ENCODE measurements at regions not wholly inside any gene's neighbourhood (a gene's known extent, or its start where the extent isn't known, plus 50 kb on each side); places are given as distances from the start of the nearest gene placed in this dataset.

DNA sequence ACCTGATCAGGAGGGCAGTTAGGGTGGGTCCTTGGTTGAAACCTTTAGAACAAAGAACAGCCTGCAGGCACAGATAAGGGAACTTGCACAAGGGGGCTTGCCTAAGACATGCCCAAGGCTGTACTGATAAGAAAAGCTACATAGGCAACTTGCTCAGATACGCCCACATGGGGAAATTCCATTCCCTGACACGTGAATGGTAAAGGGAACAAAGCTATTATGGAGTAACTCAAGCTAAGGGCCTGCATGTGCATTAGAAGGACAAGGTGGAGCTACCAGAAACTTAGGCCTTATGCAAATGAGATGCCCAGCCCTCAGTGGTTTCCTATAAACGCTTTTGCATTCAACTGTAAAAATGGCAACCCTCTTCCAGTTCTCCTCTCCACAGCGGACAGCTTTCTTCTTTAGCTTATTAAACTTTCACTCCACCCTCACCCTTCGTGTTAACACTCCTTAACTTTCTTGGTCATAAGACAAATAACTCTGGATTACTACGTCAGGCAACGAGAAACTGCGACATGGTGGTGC is 1192.1 kb upstream of the CELF2 start:
- in situ Hi-C loops (cut with MboI) (no loop called here), intact Hi-C loops (cut with micrococcal nuclease; ENCODE audit: unreplicated experiment) (no loop called here)
- H3K27me3 ChIP-seq (replicated peaks in 1 of 2; ENCODE audit: control insufficient read depth in 2 of 2, insufficient read depth in 2 of 2, low read length in 1 of 2), result no peaks in the 10 kb centered on the region
- H2AFZ ChIP-seq (ENCODE audit: control insufficient read depth, low read depth, low read length), result no peak overlapping the region
- TF ChIP-seq, protein P1, sequence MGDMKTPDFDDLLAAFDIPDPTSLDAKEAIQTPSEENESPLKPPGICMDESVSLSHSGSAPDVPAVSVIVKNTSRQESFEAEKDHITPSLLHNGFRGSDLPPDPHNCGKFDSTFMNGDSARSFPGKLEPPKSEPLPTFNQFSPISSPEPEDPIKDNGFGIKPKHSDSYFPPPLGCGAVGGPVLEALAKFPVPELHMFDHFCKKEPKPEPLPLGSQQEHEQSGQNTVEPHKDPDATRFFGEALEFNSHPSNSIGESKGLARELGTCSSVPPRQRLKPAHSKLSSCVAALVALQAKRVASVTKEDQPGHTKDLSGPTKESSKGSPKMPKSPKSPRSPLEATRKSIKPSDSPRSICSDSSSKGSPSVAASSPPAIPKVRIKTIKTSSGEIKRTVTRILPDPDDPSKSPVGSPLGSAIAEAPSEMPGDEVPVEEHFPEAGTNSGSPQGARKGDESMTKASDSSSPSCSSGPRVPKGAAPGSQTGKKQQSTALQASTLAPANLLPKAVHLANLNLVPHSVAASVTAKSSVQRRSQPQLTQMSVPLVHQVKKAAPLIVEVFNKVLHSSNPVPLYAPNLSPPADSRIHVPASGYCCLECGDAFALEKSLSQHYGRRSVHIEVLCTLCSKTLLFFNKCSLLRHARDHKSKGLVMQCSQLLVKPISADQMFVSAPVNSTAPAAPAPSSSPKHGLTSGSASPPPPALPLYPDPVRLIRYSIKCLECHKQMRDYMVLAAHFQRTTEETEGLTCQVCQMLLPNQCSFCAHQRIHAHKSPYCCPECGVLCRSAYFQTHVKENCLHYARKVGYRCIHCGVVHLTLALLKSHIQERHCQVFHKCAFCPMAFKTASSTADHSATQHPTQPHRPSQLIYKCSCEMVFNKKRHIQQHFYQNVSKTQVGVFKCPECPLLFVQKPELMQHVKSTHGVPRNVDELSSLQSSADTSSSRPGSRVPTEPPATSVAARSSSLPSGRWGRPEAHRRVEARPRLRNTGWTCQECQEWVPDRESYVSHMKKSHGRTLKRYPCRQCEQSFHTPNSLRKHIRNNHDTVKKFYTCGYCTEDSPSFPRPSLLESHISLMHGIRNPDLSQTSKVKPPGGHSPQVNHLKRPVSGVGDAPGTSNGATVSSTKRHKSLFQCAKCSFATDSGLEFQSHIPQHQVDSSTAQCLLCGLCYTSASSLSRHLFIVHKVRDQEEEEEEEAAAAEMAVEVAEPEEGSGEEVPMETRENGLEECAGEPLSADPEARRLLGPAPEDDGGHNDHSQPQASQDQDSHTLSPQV (IDR thresholded peaks at IDR 0.05), result 0 out of 2 replicates have a peak, but pooled peaks have one; percentile 20
- TF ChIP-seq BHLHE40 (IDR thresholded peaks at IDR 0.05; ENCODE audit: borderline replicate concordance in 1 of 2, low read depth in 2 of 2, low read length in 1 of 2) (peak in 1 of 2 experiments; percentile 31; a peak in 1 of 4 replicates), NR2C1 (IDR thresholded peaks at IDR 0.05) (no peak), BMI1 (IDR thresholded peaks at IDR 0.05; ENCODE audit: borderline replicate concordance) (no peak), POU2F2 (IDR thresholded peaks at IDR 0.05; ENCODE audit: borderline replicate concordance, low read depth, low read length) (no peak)
- TF ChIP-seq, protein P2, sequence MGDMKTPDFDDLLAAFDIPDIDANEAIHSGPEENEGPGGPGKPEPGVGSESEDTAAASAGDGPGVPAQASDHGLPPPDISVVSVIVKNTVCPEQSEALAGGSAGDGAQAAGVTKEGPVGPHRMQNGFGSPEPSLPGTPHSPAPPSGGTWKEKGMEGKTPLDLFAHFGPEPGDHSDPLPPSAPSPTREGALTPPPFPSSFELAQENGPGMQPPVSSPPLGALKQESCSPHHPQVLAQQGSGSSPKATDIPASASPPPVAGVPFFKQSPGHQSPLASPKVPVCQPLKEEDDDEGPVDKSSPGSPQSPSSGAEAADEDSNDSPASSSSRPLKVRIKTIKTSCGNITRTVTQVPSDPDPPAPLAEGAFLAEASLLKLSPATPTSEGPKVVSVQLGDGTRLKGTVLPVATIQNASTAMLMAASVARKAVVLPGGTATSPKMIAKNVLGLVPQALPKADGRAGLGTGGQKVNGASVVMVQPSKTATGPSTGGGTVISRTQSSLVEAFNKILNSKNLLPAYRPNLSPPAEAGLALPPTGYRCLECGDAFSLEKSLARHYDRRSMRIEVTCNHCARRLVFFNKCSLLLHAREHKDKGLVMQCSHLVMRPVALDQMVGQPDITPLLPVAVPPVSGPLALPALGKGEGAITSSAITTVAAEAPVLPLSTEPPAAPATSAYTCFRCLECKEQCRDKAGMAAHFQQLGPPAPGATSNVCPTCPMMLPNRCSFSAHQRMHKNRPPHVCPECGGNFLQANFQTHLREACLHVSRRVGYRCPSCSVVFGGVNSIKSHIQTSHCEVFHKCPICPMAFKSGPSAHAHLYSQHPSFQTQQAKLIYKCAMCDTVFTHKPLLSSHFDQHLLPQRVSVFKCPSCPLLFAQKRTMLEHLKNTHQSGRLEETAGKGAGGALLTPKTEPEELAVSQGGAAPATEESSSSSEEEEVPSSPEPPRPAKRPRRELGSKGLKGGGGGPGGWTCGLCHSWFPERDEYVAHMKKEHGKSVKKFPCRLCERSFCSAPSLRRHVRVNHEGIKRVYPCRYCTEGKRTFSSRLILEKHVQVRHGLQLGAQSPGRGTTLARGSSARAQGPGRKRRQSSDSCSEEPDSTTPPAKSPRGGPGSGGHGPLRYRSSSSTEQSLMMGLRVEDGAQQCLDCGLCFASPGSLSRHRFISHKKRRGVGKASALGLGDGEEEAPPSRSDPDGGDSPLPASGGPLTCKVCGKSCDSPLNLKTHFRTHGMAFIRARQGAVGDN (IDR thresholded peaks at IDR 0.05), result peak; percentile 65; the same call in 1 of the 2 replicates
- TF ChIP-seq, protein P3, sequence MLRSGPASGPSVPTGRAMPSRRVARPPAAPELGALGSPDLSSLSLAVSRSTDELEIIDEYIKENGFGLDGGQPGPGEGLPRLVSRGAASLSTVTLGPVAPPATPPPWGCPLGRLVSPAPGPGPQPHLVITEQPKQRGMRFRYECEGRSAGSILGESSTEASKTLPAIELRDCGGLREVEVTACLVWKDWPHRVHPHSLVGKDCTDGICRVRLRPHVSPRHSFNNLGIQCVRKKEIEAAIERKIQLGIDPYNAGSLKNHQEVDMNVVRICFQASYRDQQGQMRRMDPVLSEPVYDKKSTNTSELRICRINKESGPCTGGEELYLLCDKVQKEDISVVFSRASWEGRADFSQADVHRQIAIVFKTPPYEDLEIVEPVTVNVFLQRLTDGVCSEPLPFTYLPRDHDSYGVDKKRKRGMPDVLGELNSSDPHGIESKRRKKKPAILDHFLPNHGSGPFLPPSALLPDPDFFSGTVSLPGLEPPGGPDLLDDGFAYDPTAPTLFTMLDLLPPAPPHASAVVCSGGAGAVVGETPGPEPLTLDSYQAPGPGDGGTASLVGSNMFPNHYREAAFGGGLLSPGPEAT (IDR thresholded peaks at IDR 0.05; ENCODE audit: low read depth), result no peak
- H3K9ac ChIP-seq (ENCODE audit: control insufficient read depth, insufficient read depth, low read length), result no peak overlapping the region
- DNase-seq (ENCODE audit: low read depth, low spot score) (no peak), ATAC-seq (peak; percentile 59), FAIRE-seq (no peak)
- no peaks in the 10 kb centered on the region for H3K79me2 ChIP-seq (ENCODE audit: control insufficient read depth, insufficient read depth, low read length)
- no peaks in the 10 kb centered on the region for H4K20me1 ChIP-seq (ENCODE audit: control insufficient read depth, insufficient read depth)
- H3K9me3 ChIP-seq (replicated peaks; ENCODE audit: control insufficient read depth, insufficient read depth, low read length), result no peaks in the 10 kb centered on the region; the same call in 2 of the 3 replicates
- H3K4me2 ChIP-seq (ENCODE audit: control insufficient read depth, insufficient read depth), result no peak overlapping the region
- no peak overlapping the region for H3K27ac ChIP-seq (ENCODE audit: control insufficient read depth, insufficient read depth)
- RAD21 ChIA-PET (ENCODE audit: unreplicated experiment), result no interaction called here
- BruUV-seq (replicated peaks), result no TSS peak
- no peak overlapping the region for H3K4me3 ChIP-seq
- H3K36me3 ChIP-seq (ENCODE audit: control insufficient read depth in 2 of 2, insufficient read depth in 2 of 2, low read length in 1 of 2), result no peaks in the 10 kb centered on the region
- POLR2A ChIA-PET, result no interaction called here
- WGBS (ENCODE audit: insufficient coverage, insufficient replicate concordance, low lambda C conversion rate, missing lambda C conversion rate), result 11% methylated on average over 8 of the region's 8 CpGs
- SMC1A ChIA-PET (ENCODE audit: uncharacterized antibody, unreplicated experiment), result interaction anchor here (0.7 to 0.8 kb wide), 2 partner anchors 292 to 739 kb away, joined by 3 read pairs; no protein-coding TSS in a partner anchor
- H3K4me1 ChIP-seq (ENCODE audit: control insufficient read depth, insufficient read depth, low read length), result no peaks in the 10 kb centered on the region
- CTCF ChIA-PET, result no interaction called here
